Neural cell (in vitro differentiated cells): ENCODE measurements at regions not wholly inside any gene's neighbourhood (a gene's known extent, or its start where the extent isn't known, plus 50 kb on each side); places are given as distances from the start of the nearest gene placed in this dataset.
"Not testable (repeated sequence)": the region's sequence is repeated elsewhere in the genome, so short reads cannot be mapped to it uniquely, and the experiment has no call there.

Source experiments
- EP300 ChIP-seq: fragments of 450-650 bp; conservative IDR thresholded peaks from 2 replicates; pipeline ENCODE4 v1.6.1; 2014; ENCODE audit warnings: antibody characterized with exemption, mild to moderate bottlenecking, moderate library complexity; ENCODE audit not compliant: poor library complexity, severe bottlenecking
- EZH2 ChIP-seq: fragments of 200-600, 300-800 bp; shearing (Covaris generic), sonication (generic); IDR thresholded peaks from 2 replicates; pipeline ENCODE4 v1.6.1; 2014; ENCODE audit warnings: antibody characterized with exemption, low read length, borderline replicate concordance, mild to moderate bottlenecking; ENCODE audit not compliant: insufficient read depth, poor library complexity, severe bottlenecking
- POLR2AphosphoS5 ChIP-seq: IDR thresholded peaks from 2 replicates; pipeline ENCODE4 v1.6.1; 2012
- RAD21 ChIP-seq: fragments of 450-650 bp; conservative IDR thresholded peaks from 2 replicates; pipeline ENCODE4 v1.6.1; 2014; ENCODE audit warnings: antibody characterized with exemption, mild to moderate bottlenecking, moderate library complexity
- TAF1 ChIP-seq: IDR thresholded peaks from 2 replicates; pipeline ENCODE4 v1.6.1; 2012; ENCODE audit warnings: low read depth
- TF ChIP-seq, protein P1 (sequence below): fragments of 450-650 bp; IDR thresholded peaks from 2 replicates; pipeline ENCODE4 v1.5.1; 2014; ENCODE audit warnings: antibody characterized with exemption, mild to moderate bottlenecking, moderate library complexity; ENCODE audit not compliant: poor library complexity, severe bottlenecking
- TF ChIP-seq, protein P2 (sequence below): IDR thresholded peaks from 2 replicates; pipeline ENCODE4 v1.6.1; 2012; ENCODE audit warnings: borderline replicate concordance

DNA sequence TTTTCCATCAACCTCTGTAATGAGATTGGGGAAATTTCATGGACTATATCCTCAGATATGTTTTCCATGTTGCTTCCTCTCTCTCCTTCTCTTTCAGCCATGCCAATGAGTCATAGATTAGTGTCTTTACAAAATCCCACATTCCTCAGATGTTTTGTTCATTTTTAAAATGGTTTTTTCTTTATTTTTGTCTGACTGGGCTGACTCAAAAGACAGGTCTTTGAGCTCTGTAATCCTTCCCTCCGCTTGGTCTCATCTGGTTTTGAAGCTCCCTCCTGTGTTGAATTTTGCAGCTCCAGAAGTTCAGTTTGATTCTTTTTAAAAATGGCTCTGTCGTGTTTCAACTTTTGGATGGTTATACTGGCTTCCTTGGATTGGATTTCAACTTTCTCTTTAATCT, 86.7 kb downstream of the LGALS9B start:
- not testable (repeated sequence) for TF ChIP-seq POLR2AphosphoS5, EZH2, TAF1, RAD21, EP300
- TF ChIP-seq, protein P1, sequence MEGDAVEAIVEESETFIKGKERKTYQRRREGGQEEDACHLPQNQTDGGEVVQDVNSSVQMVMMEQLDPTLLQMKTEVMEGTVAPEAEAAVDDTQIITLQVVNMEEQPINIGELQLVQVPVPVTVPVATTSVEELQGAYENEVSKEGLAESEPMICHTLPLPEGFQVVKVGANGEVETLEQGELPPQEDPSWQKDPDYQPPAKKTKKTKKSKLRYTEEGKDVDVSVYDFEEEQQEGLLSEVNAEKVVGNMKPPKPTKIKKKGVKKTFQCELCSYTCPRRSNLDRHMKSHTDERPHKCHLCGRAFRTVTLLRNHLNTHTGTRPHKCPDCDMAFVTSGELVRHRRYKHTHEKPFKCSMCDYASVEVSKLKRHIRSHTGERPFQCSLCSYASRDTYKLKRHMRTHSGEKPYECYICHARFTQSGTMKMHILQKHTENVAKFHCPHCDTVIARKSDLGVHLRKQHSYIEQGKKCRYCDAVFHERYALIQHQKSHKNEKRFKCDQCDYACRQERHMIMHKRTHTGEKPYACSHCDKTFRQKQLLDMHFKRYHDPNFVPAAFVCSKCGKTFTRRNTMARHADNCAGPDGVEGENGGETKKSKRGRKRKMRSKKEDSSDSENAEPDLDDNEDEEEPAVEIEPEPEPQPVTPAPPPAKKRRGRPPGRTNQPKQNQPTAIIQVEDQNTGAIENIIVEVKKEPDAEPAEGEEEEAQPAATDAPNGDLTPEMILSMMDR = not testable (repeated sequence)
- TF ChIP-seq, protein P2, sequence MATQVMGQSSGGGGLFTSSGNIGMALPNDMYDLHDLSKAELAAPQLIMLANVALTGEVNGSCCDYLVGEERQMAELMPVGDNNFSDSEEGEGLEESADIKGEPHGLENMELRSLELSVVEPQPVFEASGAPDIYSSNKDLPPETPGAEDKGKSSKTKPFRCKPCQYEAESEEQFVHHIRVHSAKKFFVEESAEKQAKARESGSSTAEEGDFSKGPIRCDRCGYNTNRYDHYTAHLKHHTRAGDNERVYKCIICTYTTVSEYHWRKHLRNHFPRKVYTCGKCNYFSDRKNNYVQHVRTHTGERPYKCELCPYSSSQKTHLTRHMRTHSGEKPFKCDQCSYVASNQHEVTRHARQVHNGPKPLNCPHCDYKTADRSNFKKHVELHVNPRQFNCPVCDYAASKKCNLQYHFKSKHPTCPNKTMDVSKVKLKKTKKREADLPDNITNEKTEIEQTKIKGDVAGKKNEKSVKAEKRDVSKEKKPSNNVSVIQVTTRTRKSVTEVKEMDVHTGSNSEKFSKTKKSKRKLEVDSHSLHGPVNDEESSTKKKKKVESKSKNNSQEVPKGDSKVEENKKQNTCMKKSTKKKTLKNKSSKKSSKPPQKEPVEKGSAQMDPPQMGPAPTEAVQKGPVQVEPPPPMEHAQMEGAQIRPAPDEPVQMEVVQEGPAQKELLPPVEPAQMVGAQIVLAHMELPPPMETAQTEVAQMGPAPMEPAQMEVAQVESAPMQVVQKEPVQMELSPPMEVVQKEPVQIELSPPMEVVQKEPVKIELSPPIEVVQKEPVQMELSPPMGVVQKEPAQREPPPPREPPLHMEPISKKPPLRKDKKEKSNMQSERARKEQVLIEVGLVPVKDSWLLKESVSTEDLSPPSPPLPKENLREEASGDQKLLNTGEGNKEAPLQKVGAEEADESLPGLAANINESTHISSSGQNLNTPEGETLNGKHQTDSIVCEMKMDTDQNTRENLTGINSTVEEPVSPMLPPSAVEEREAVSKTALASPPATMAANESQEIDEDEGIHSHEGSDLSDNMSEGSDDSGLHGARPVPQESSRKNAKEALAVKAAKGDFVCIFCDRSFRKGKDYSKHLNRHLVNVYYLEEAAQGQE = not testable (repeated sequence)
